GM19324 (cell line): ENCODE measurements at regions not wholly inside any gene's neighbourhood (a gene's known extent, or its start where the extent isn't known, plus 50 kb on each side); places are given as distances from the start of the nearest gene placed in this dataset.
"Not testable (repeated sequence)": the region's sequence is repeated elsewhere in the genome, so short reads cannot be mapped to it uniquely, and the experiment has no call there.

Experiments used
- ATAC-seq: cut with Tn5 transposase; IDR thresholded peaks from one replicate; pipeline ENCODE4 v1.9.1; 2021; ENCODE audit warnings: mild to moderate bottlenecking, moderate library complexity; ENCODE audit not compliant: unreplicated experiment, low FRiP score

- not testable (repeated sequence) for ATAC-seq
Observed at GRCh38 chrX:138962419-138962818, 250.9 kb upstream of the FGF13 start.

GRCh38 chrX:138954976-138955375, 243.5 kb upstream of the FGF13 start:
- ATAC-seq = no peak

GRCh38 chrX:138946926-138947325, 235.4 kb upstream of the FGF13 start:
- no peak for ATAC-seq

DNA sequence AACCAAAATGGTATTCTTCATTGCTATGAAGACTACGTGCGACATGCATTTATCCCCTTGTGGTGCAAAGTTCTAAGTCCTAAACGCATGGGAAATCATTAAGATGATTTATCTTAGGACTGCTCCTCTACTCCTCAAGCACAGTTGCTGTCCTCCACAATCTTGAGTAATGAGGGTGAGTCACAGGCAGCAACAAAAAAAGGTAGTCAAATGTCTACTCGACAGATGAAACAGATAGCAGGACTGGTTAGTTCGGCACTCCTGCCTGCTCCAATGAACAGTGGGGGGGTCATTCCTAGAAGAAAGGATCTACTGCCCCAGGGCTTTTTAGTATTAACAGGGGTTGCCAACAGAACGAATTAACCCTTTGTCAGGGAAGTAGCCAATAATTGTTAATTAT, 233.7 kb upstream of the FGF13 start:
- ATAC-seq = no peak

GRCh38 chrX:138939038-138939437, 227.5 kb upstream of the FGF13 start:
- no peak for ATAC-seq

DNA sequence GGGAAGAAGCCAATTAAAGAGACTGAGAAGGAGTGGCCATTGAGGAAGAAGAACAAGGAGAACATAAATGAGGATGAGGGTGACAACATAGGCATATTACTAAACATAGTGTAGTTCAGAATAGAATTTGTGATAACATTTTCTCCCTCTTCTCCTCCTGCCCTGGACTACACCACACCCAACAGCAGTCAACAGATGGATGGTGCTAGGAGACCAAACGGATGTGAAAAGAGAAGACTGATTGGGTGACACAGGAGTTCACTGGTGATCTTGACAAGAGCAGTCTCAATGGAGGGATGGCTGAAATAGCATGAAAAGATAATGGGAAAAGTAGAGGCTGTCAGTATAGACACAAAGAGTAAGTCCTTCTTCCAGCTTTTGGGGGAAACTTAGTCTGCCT, 226.5 kb upstream of the FGF13 start:
- ATAC-seq = no peak

- no peak for ATAC-seq
Observed at GRCh38 chrX:138931212-138931611, 219.7 kb upstream of the FGF13 start.

DNA sequence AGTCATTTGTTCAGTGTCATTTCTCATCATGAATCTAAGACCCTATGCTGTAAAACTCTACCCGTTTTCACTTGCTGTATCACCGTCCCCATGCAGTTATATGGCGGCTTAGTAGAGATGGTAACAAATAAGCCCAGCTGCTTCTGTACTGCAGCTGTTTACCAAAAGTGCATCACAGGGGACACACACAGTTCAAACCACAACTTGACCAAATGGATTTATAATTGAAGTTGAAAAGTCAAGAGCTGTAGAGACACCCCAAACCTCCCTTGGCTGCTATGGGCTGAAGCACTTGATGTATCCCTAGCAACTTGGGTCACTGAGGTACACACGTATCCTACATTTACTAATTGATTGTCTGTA, 219.0 kb upstream of the FGF13 start:
- no peak for ATAC-seq

DNA sequence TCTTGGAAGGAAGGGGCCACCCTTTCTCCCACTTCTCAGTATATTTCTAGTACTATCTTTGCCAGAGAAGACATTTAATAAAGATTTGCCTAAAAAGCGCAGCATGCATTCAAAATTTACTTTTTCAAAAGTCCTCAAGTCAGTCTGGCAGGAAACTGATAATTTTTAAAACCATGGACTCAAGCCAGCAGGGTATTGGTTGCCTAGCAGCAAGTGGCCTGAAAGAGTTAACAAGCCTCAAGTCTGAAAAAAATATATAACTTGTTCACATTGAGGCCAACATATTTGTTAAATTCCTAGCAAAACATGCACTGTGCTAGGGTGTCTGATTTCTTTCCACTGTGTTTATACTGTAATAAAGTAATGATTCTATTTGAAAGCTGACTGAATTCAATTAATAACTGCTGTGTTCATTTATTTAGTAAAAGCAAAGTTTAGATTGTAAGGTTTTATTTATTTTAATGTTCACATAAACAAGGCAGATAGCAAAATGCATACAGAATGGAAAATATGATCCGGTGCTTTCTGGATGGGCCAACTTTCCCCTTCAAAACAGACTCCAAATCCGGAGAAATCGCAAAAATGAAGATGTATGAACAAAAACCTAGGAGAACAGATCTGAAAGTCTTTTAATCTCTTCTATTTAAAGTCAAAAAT, 218.5 kb upstream of the FGF13 start:
- no peak for ATAC-seq

DNA sequence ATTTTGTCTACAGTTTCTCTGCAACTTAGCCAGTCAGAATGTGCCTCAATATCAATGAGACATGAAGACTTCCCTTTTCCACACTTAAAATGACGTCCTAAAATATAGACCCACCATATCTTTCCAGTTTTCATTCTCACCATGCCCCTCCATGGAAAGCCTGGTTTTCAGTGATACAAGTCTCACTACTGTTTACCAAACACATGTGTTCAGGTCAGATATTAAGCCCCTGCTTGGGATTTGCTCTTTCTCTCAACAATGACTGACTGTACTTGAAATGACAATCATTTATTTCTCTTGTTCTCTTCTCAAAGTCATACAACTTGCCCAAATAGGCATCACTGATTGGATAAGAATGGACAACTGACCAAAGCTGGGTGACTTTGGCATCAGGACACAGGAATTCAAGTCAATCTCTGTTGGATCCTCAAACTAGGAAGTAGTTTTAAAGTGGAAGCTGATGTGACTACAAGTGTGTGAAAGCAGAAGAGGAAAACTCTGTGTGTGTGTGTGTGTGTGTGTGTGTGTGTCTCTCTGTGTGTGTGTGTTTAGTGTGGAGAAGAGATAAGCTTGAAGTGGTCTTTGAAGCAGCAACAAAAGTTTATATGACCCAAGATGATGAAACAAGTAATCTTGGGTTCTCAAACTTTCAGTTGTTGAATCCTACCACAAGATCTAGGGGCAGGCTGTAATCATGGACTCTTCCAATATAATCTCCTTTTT, 217.4 kb upstream of the FGF13 start:
- ATAC-seq = no peak

GRCh38 chrX:138925330-138925729, 213.8 kb upstream of the FGF13 start:
- no peak for ATAC-seq

- ATAC-seq = no peak
Observed at GRCh38 chrX:138923805-138924204, 212.3 kb upstream of the FGF13 start.

DNA sequence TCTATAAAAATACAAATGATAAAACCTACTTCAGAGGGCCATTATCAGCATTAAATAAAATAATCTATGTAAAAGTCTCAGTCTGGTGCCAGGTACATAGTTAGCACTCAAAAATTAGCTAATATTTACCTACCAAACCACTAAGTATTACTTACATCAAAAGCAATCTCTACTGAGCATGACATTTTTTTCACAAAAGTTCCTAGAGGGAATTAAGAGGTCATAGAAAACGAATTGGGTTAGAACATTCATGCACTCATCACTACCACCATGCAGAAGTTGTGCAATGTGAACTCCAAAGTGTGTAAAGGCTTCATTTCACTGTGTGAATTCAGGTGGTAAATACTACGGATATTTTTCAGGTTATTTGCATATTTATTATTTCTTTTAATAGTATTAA, 209.5 kb upstream of the FGF13 start:
- no peak for ATAC-seq

DNA sequence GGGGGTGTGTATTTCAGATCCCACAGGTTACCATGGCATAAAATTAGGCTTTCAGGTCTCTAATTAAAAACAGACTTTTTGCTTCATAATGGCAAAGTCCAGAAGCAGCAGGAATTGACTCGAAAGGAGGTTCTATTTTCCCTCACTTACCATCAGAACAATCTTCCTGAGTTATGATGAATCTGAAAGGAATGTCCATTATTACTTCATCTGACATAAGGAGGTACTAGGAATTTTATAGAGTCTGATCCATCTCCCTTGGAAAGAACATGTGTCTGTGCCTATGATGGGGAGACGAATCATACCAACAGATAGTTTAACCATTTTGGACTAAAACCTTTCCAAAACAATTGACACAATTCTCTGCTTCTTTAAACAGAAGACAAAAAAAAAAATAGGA, 206.3 kb upstream of the FGF13 start:
- no peak for ATAC-seq

- no peak for ATAC-seq
Observed at GRCh38 chrX:138914767-138915166, 203.2 kb upstream of the FGF13 start.

GRCh38 chrX:138908577-138908976, 197.1 kb upstream of the FGF13 start:
- ATAC-seq = no peak

GRCh38 chrX:138897621-138898492, 186.3 kb upstream of the FGF13 start:
- no peak for ATAC-seq

- ATAC-seq = no peak
Observed at GRCh38 chrX:138890491-138890890, 179.0 kb upstream of the FGF13 start.

- ATAC-seq = no peak
Observed at GRCh38 chrX:138889149-138889548, 177.6 kb upstream of the FGF13 start.

GRCh38 chrX:138886769-138887168, 175.3 kb upstream of the FGF13 start:
- no peak for ATAC-seq

GRCh38 chrX:138885886-138886285, 174.4 kb upstream of the FGF13 start:
- no peak for ATAC-seq
